CD14-positive monocyte (primary cell): ENCODE measurements at regions not wholly inside any gene's neighbourhood (a gene's known extent, or its start where the extent isn't known, plus 50 kb on each side); places are given as distances from the start of the nearest gene placed in this dataset.

Source experiments
- DNase-seq, 3 donors: peaks; one replicate each; pipeline ENCODE4 v3.0.0-alpha.2; 2011 to 2022
- H2AFZ ChIP-seq: 2 replicates; pipeline ENCODE4 v1.6.0; 2012; ENCODE audit warnings: mild to moderate bottlenecking, low read depth, low read length, inconsistent platforms; ENCODE audit not compliant: insufficient read depth, poor library complexity, severe bottlenecking
- H3K27ac ChIP-seq, 2 donors: 1 replicate in 1 of 2; 2 replicates in 1 of 2; pipeline ENCODE4 v1.5.1; 2012 to 2013; ENCODE audit warnings: low read length in 2 of 2, control low read depth in 1 of 2, inconsistent platforms in 1 of 2, low read depth in 1 of 2, mild to moderate bottlenecking in 1 of 2
- H3K27me3 ChIP-seq, 2 donors: one replicate each; pipeline versions ENCODE4 v1.6.0 to v1.6.1; 2011 to 2013; ENCODE audit warnings: low read length in 2 of 2; ENCODE audit not compliant: control insufficient read depth in 2 of 2, insufficient read depth in 2 of 2
- H3K36me3 ChIP-seq, 2 donors: replicated peaks in 1 of 2; 1 replicate in 1 of 2; 2 replicates in 1 of 2; pipeline versions ENCODE4 v1.5.1 to v1.6.1; 2012 to 2013; ENCODE audit warnings: low read length in 2 of 2, control low read depth in 1 of 2, inconsistent platforms in 1 of 2, mild to moderate bottlenecking in 1 of 2; ENCODE audit not compliant: insufficient read depth in 2 of 2, control insufficient read depth in 1 of 2
- H3K4me1 ChIP-seq, 2 donors: 1 replicate in 1 of 2; 2 replicates in 1 of 2; pipeline versions ENCODE4 v1.5.1 to v1.6.1; 2012 to 2013; ENCODE audit warnings: low read length in 2 of 2, control low read depth in 1 of 2, inconsistent platforms in 1 of 2, mild to moderate bottlenecking in 1 of 2, moderate library complexity in 1 of 2; ENCODE audit not compliant: insufficient read depth in 2 of 2, control insufficient read depth in 1 of 2
- H3K4me2 ChIP-seq: replicated peaks from 2 replicates; pipeline ENCODE3; 2012; ENCODE audit warnings: low read length, moderate library complexity, mild to moderate bottlenecking; ENCODE audit not compliant: poor library complexity, severe bottlenecking; ENCODE audit errors: extremely low read depth
- H3K4me3 ChIP-seq, 3 experiments: fragments of 200-600 bp in 1 of 3; sonication (generic) in 1 of 3; replicated peaks in 1 of 3; 1 replicate in 2 of 3; 2 replicates in 1 of 3; pipeline ENCODE4 v1.5.1; 2011 to 2013; ENCODE audit warnings: low read length in 3 of 3, mild to moderate bottlenecking in 3 of 3, control low read depth in 2 of 3, low read depth in 2 of 3, inconsistent platforms in 1 of 3, moderate library complexity in 1 of 3
- H3K79me2 ChIP-seq: 2 replicates; pipeline ENCODE4 v1.6.0; 2012; ENCODE audit warnings: mild to moderate bottlenecking, control low read depth, inconsistent platforms, low read length, moderate library complexity; ENCODE audit not compliant: insufficient read depth
- H3K9ac ChIP-seq: 2 replicates; pipeline ENCODE4 v1.6.0; 2017; ENCODE audit warnings: low read length, mild to moderate bottlenecking; ENCODE audit not compliant: insufficient read depth, poor library complexity, severe bottlenecking
- H3K9me3 ChIP-seq, 2 donors: replicated peaks in 1 of 2; 1 replicate in 1 of 2; 2 replicates in 1 of 2; pipeline versions ENCODE4 v1.5.1 to v1.6.1; 2012 to 2013; ENCODE audit warnings: low read length in 2 of 2, control low read depth in 1 of 2; ENCODE audit not compliant: control insufficient read depth in 1 of 2, insufficient read depth in 1 of 2
- H4K20me1 ChIP-seq: 2 replicates; pipeline ENCODE4 v1.6.0; 2012; ENCODE audit warnings: mild to moderate bottlenecking, low read length, control low read depth, moderate library complexity; ENCODE audit not compliant: insufficient read depth
- H3K27ac Mint-ChIP-seq, 7 donors: one replicate each; pipeline ENCODE4 v1.8.0; 2020; ENCODE audit warnings: mild to moderate bottlenecking in 7 of 7, mixed read lengths in 7 of 7, moderate library complexity in 6 of 7, inconsistent platforms in 2 of 7
- H3K27me3 Mint-ChIP-seq, 3 donors: one replicate each; pipeline ENCODE4 v1.8.0; 2021 to 2022; ENCODE audit warnings: low read depth in 3 of 3, mild to moderate bottlenecking in 3 of 3, mixed read lengths in 3 of 3, moderate library complexity in 3 of 3, inconsistent platforms in 1 of 3
- H3K36me3 Mint-ChIP-seq, 2 donors: one replicate each; pipeline ENCODE4 v1.8.0; 2020; ENCODE audit warnings: mixed read lengths in 2 of 2, inconsistent platforms in 1 of 2, mild to moderate bottlenecking in 1 of 2
- H3K4me1 Mint-ChIP-seq: one replicate; pipeline ENCODE4 v1.8.0; 2020; ENCODE audit warnings: mild to moderate bottlenecking, mixed read lengths
- H3K4me3 Mint-ChIP-seq, 2 donors: one replicate each; pipeline ENCODE4 v1.8.0; 2020; ENCODE audit warnings: mild to moderate bottlenecking in 2 of 2, mixed read lengths in 2 of 2, moderate library complexity in 1 of 2
- H3K9me3 Mint-ChIP-seq, 7 donors: one replicate each; pipeline ENCODE4 v1.8.0; 2020 to 2022; ENCODE audit warnings: mixed read lengths in 7 of 7, mild to moderate bottlenecking in 6 of 7, moderate library complexity in 6 of 7, inconsistent platforms in 2 of 7
- WGBS: methylation state at CpG from one replicate; pipeline ENCODE4 v1.1.5; 2013; ENCODE audit warnings: missing lambda C conversion rate; ENCODE audit not compliant: insufficient coverage; 5-methylcytosine and 5-hydroxymethylcytosine counted together
- intact Hi-C, 2 donors: fragments of 100-400 bp; cut with micrococcal nuclease; formaldehyde crosslinking; loops; one replicate each; pipeline versions ENCODE4 v1.15.0 to v1.15.1; 2023
- TF ChIP-seq, protein P1 (sequence below): fragments of 200-600 bp; IDR thresholded peaks from one replicate; pipeline ENCODE4 v1.8.0; 2022; ENCODE audit warnings: antibody characterized with exemption, mild to moderate bottlenecking

DNA sequence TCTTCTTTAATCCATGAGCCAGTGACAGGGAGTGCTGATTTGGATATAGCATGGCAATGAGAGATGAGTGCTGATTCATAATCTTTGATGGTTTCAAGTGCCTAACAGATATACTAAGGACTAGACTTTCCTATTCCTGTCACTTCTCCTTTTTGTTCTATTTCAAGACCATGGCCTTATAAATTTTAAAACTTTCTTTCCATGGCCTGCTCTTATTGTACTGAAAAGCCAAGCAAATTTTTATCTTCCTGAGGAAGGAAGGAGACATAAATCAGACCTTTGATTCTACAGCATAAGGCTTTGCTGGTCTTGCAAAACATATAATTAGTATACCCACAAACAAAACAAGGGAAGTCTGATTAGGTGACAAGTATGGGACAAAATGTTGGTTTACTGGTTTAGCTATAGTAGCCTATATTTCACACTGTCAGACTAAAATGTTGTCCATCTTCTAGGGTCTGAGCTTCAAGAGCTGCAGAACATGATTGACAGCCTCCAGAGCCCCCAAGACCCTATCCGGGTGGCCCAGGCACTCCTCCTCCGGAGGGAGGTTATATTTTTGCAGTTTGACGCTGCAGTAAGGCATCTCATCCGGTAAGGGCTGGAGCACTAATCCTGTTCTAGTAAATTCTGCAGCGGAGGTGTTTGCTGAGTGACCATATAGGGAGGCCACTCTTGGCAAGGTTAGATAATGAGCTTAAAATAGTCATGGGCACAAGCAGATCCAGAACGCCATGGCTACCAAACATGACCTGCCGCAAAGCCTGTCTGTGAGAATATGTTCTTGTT lies 82.3 kb downstream of the CD164 start:
- H4K20me1 ChIP-seq: no peaks in the 10 kb centered on the region
- TF ChIP-seq, protein P1, sequence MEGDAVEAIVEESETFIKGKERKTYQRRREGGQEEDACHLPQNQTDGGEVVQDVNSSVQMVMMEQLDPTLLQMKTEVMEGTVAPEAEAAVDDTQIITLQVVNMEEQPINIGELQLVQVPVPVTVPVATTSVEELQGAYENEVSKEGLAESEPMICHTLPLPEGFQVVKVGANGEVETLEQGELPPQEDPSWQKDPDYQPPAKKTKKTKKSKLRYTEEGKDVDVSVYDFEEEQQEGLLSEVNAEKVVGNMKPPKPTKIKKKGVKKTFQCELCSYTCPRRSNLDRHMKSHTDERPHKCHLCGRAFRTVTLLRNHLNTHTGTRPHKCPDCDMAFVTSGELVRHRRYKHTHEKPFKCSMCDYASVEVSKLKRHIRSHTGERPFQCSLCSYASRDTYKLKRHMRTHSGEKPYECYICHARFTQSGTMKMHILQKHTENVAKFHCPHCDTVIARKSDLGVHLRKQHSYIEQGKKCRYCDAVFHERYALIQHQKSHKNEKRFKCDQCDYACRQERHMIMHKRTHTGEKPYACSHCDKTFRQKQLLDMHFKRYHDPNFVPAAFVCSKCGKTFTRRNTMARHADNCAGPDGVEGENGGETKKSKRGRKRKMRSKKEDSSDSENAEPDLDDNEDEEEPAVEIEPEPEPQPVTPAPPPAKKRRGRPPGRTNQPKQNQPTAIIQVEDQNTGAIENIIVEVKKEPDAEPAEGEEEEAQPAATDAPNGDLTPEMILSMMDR: no peak
- H3K27ac ChIP-seq: no peak overlapping the region
- Mint-ChIP-seq H3K27me3 (peaks cover 0 to 6% (median 4%) of the 10 kb centered on the region in 3 donors), H3K9me3 (no peaks in the 10 kb centered on the region), H3K4me3 (no peak overlapping the region), H3K36me3 (no peaks in the 10 kb centered on the region), H3K27ac (peak overlapping the region in 3 of 7 donors; percentile 13 to 24 (median 15)), H3K4me1 (peaks cover 50% of the 10 kb centered on the region)
- no peaks in the 10 kb centered on the region for H3K36me3 ChIP-seq
- no peak overlapping the region for H3K4me3 ChIP-seq
- intact Hi-C loops: loop anchor here in 1 of 2 donors (2.0 to 5.0 kb wide), 2 partner anchors 25 to 63 kb away; no protein-coding TSS in a partner anchor
- peak; percentile 8 to 28 (median 19) for DNase-seq
- H2AFZ ChIP-seq: no peak overlapping the region
- H3K4me2 ChIP-seq: no peak overlapping the region
- 31% methylated on average over 5 of the region's 7 CpGs for WGBS
- H3K9me3 ChIP-seq: no peaks in the 10 kb centered on the region
- no peaks in the 10 kb centered on the region for H3K79me2 ChIP-seq
- H3K9ac ChIP-seq: no peak overlapping the region
- no peaks in the 10 kb centered on the region for H3K27me3 ChIP-seq
- peaks cover 28 to 30% of the 10 kb centered on the region in 2 donors for H3K4me1 ChIP-seq

DNA sequence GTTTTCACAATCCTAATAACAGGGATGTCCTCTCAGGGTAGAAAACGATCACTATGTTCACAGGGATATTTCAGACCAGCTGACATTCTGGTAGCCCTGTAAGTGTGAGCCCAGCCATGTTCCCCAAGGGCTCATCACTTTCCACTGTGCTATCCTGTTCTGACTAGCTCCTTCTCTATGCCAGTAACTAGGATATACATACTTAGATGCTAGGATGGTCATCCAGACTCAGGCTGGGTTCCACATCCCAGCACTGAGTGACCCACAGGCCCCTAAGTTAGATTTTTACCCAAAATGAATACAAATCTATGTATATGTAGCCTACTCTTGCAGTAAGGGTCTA lies 83.0 kb downstream of the CD164 start:
- Histone ChIP-seq H3K9me3 (no peaks in the 10 kb centered on the region), H3K27me3 (no peaks in the 10 kb centered on the region), H3K79me2 (no peaks in the 10 kb centered on the region), H4K20me1 (no peaks in the 10 kb centered on the region), H3K36me3 (no peaks in the 10 kb centered on the region), H2AFZ (no peak overlapping the region), H3K27ac (no peak overlapping the region), H3K4me3 (no peak overlapping the region), H3K9ac (no peak overlapping the region), H3K4me1 (peaks cover 22 to 23% of the 10 kb centered on the region in 2 donors), H3K4me2 (no peak overlapping the region)
- intact Hi-C loops: no loop called here
- peaks cover 0 to 6% (median 4%) of the 10 kb centered on the region in 3 donors for H3K27me3 Mint-ChIP-seq
- H3K9me3 Mint-ChIP-seq: no peaks in the 10 kb centered on the region
- H3K4me3 Mint-ChIP-seq: no peak overlapping the region
- TF ChIP-seq, protein P1: no peak
- peaks cover 45% of the 10 kb centered on the region for H3K4me1 Mint-ChIP-seq
- H3K36me3 Mint-ChIP-seq: no peaks in the 10 kb centered on the region
- DNase-seq: no peak
- WGBS: 80% methylated on average over 1 of the region's 1 CpG
- no peak overlapping the region for H3K27ac Mint-ChIP-seq
